GM13977 (cell line): ENCODE measurements at regions not wholly inside any gene's neighbourhood (a gene's known extent, or its start where the extent isn't known, plus 50 kb on each side); places are given as distances from the start of the nearest gene placed in this dataset.
"Not testable (repeated sequence)": the region's sequence is repeated elsewhere in the genome, so short reads cannot be mapped to it uniquely, and the experiment has no call there.

Experiments used
- DNase-seq: peaks from one replicate; pipeline ENCODE4 v3.0.0; 2012; ENCODE audit warnings: low spot score
- in situ Hi-C: fragments of 300-500 bp; cut with MboI; formaldehyde crosslinking; loops from one replicate; pipeline ENCODE4 v1.12.0; 2022; ENCODE audit warnings: low sequenced_read_pairs, low pct_unique_long_range_greater_than_20kb, mixed read lengths, inconsistent platforms; ENCODE audit not compliant: unreplicated experiment
- TF ChIP-seq, protein P1 (sequence below): IDR thresholded peaks from 2 replicates; pipeline ENCODE4 v1.5.1; 2012; ENCODE audit warnings: mild to moderate bottlenecking, control low read depth; ENCODE audit not compliant: insufficient read depth; ENCODE audit errors: extremely low read depth, missing control alignments

- in situ Hi-C loops: no loop called here
- TF ChIP-seq, protein P1, sequence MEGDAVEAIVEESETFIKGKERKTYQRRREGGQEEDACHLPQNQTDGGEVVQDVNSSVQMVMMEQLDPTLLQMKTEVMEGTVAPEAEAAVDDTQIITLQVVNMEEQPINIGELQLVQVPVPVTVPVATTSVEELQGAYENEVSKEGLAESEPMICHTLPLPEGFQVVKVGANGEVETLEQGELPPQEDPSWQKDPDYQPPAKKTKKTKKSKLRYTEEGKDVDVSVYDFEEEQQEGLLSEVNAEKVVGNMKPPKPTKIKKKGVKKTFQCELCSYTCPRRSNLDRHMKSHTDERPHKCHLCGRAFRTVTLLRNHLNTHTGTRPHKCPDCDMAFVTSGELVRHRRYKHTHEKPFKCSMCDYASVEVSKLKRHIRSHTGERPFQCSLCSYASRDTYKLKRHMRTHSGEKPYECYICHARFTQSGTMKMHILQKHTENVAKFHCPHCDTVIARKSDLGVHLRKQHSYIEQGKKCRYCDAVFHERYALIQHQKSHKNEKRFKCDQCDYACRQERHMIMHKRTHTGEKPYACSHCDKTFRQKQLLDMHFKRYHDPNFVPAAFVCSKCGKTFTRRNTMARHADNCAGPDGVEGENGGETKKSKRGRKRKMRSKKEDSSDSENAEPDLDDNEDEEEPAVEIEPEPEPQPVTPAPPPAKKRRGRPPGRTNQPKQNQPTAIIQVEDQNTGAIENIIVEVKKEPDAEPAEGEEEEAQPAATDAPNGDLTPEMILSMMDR: no peak
- DNase-seq: no peak
Measured at GRCh38 chr4:57766341-57766740, 656.2 kb upstream of the IGFBP7 start.

DNA sequence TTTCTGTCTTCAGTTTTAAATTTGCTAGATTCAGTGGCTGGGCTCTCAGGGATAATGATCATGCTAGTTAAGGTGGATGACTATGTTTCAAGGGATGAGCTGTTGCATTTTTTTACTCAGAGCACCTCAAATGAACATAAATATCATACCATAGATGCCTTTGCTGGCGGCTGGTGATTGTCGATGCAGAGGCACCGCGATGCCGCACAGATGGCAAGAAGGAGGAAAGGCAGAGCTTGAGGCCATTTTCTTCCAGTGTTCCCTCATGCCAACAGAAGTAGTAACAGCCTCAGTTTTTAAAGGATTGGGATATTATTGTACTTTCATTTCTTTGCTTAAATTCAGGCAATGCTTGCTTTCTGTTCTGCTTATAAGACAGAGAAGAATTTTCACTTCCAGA, 654.7 kb upstream of the IGFBP7 start:
- DNase-seq: no peak
- TF ChIP-seq, protein P1: no peak
- in situ Hi-C loops: no loop called here

DNA sequence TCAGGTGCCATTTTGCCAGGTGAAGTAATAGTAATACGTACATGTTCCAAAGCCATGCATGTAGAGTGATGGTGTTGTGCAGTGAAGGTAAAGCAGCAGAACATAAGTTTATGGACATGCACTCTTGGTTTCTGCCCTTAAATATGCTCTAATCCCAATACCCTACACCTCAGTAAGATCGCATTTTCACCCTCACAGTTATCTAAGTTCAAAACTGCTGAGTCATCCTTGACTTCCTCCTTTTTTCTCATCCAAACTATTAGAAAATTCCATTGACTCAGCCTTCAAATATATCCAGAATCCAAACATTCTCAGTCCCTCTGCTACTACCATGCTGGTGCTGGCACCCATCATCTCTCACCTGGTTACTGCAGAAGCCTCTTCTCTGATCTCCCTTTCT, 652.9 kb upstream of the IGFBP7 start:
- in situ Hi-C loops: no loop called here
- DNase-seq: no peak
- TF ChIP-seq, protein P1: no peak

DNA sequence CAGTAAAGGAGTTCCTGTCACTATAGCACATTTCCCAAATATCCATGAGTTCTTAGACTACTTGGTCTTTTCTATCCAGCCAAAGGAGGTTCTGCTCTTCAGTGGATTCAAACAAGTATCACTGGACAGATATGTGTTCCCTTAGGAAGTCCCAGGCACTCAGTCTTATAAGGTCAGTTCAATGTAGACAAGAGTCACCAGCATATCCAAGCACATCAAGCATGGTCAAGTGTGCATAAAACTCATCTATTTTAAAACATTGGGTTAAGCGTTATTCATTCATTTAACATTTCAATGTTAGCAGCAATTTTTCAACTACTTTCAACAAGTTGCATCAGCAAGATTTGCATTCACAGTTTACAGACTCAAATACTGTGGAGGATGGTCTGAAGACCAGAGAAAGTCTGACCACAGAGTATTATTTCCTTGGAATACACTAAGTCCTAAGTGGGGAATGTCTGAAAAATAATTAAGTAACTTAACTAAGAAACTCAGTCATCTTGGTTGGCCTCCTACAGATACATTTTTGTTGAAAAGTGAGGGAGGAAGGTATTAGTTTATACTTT, 630.5 kb upstream of the IGFBP7 start:
- DNase-seq: no peak
- TF ChIP-seq, protein P1: no peak
- in situ Hi-C loops: no loop called here

- TF ChIP-seq, protein P1: no peak
- in situ Hi-C loops: no loop called here
- DNase-seq: no peak
Measured at GRCh38 chr4:57736781-57737180, 626.6 kb upstream of the IGFBP7 start.

- in situ Hi-C loops: no loop called here
- TF ChIP-seq, protein P1: no peak
- DNase-seq: no peak
Measured at GRCh38 chr4:57734104-57734670, 624.0 kb upstream of the IGFBP7 start.

- DNase-seq, in situ Hi-C loops: not testable (repeated sequence)
Measured at GRCh38 chr4:57729775-57730570, 619.8 kb upstream of the IGFBP7 start.
